HEK293 (cell line): ENCODE measurements at regions not wholly inside any gene's neighbourhood (a gene's known extent, or its start where the extent isn't known, plus 50 kb on each side); places are given as distances from the start of the nearest gene placed in this dataset.

ENCODE experiments used
- CTCF ChIA-PET: fragments of 350-600 bp; formaldehyde crosslinking; extraction: SDS; loops from one replicate; lab custom pipeline; 2021; ENCODE audit warnings: antibody characterized with exemption; lab: Yijun Ruan, JAX
- POLR2A ChIA-PET: fragments of 300-600 bp; formaldehyde crosslinking; extraction: SDS; loops from one replicate; lab custom pipeline; 2020; ENCODE audit warnings: antibody characterized with exemption, inconsistent platforms; lab: Yijun Ruan, JAX
- H3K27ac ChIP-seq: fragments of 200-500 bp; sonication (Bioruptor generic); 2 replicates; pipeline ENCODE4 v1.5.1; 2014; ENCODE audit warnings: low read depth, low read length, control low read depth, inconsistent platforms; ENCODE audit errors: extremely low read depth
- H3K36me3 ChIP-seq, 2 experiments: fragments of 200-500 bp in 1 of 2; sonication (Bioruptor generic) in 1 of 2; 1 replicate in 1 of 2; 2 replicates in 1 of 2; pipeline ENCODE4 v1.5.1; 2014 to 2017; ENCODE audit warnings: inconsistent platforms in 2 of 2, low read length in 2 of 2; ENCODE audit not compliant: control insufficient read depth in 2 of 2, insufficient read depth in 1 of 2
- H3K4me1 ChIP-seq: fragments of 200-500 bp; sonication (Bioruptor generic); 2 replicates; pipeline ENCODE4 v1.5.1; 2014; ENCODE audit warnings: mild to moderate bottlenecking, low read length, inconsistent platforms; ENCODE audit not compliant: control insufficient read depth, insufficient read depth
- H3K4me3 ChIP-seq: 2 replicates; pipeline ENCODE4 v1.5.1; 2011; ENCODE audit warnings: low read depth, mild to moderate bottlenecking, control low read depth, low read length, moderate library complexity
- H3K9me3 ChIP-seq: fragments of 200-500 bp; sonication (Bioruptor generic); 2 replicates; pipeline ENCODE4 v1.5.1; 2014; ENCODE audit warnings: low read depth, low read length, inconsistent platforms; ENCODE audit not compliant: control insufficient read depth, insufficient read depth
- HOXD13 ChIP-seq: sonication (generic); formaldehyde crosslinking; IDR thresholded peaks from 2 replicates; pipeline ENCODE4 v1.8.0; 2022; ENCODE audit warnings: missing genetic modification reagents, borderline replicate concordance
- IKZF3 ChIP-seq: fragments of 450-650 bp; IDR thresholded peaks from 2 replicates; pipeline ENCODE4 v1.5.0; 2018; ENCODE audit warnings: missing biosample characterization, mild to moderate bottlenecking, missing genetic modification characterization, moderate library complexity
- MEIS1 ChIP-seq: sonication (generic); formaldehyde crosslinking; IDR thresholded peaks from 2 replicates; pipeline ENCODE4 v1.8.1; 2022; ENCODE audit warnings: missing genetic modification reagents, mild to moderate bottlenecking, borderline replicate concordance
- PRDM2 ChIP-seq: fragments of 450-650 bp; formaldehyde crosslinking; IDR thresholded peaks from 2 replicates; pipeline ENCODE4 v1.5.1; 2016; ENCODE audit warnings: missing biosample characterization, missing genetic modification characterization, borderline replicate concordance
- ZNF266 ChIP-seq: fragments of 450-650 bp; formaldehyde crosslinking; IDR thresholded peaks from 2 replicates; pipeline ENCODE4 v1.5.1; 2016; ENCODE audit warnings: missing biosample characterization, missing genetic modification characterization, low read depth
- ZNF311 ChIP-seq: fragments of 450-650 bp; formaldehyde crosslinking; IDR thresholded peaks from 2 replicates; pipeline ENCODE4 v1.5.1; 2017; ENCODE audit warnings: missing biosample characterization, missing genetic modification characterization, borderline replicate concordance
- ZNF362 ChIP-seq: fragments of 450-650 bp; formaldehyde crosslinking; IDR thresholded peaks from 2 replicates; pipeline ENCODE4 v1.5.1; 2016; ENCODE audit warnings: missing biosample characterization, missing genetic modification characterization
- ZNF514 ChIP-seq: fragments of 450-650 bp; formaldehyde crosslinking; IDR thresholded peaks from 2 replicates; pipeline ENCODE4 v1.5.1; 2016; ENCODE audit warnings: missing biosample characterization, missing genetic modification characterization
- ZNF521 ChIP-seq: fragments of 450-650 bp; formaldehyde crosslinking; IDR thresholded peaks from 2 replicates; pipeline ENCODE4 v1.5.1; 2017; ENCODE audit warnings: missing biosample characterization, mild to moderate bottlenecking, missing genetic modification characterization
- ZNF654 ChIP-seq: fragments of 450-650 bp; formaldehyde crosslinking; IDR thresholded peaks from 2 replicates; pipeline ENCODE4 v1.5.1; 2016; ENCODE audit warnings: low read depth, missing biosample characterization, missing genetic modification characterization
- TF ChIP-seq, protein P1 (sequence below): fragments of 450-650 bp; formaldehyde crosslinking; IDR thresholded peaks from 2 replicates; pipeline ENCODE4 v1.5.1; 2016; ENCODE audit warnings: missing biosample characterization, missing genetic modification characterization, low read depth
- TF ChIP-seq, protein P2 (sequence below): fragments of 450-650 bp; formaldehyde crosslinking; IDR thresholded peaks from 2 replicates; pipeline ENCODE4 v1.5.1; 2016; ENCODE audit warnings: missing biosample characterization, missing genetic modification characterization

- TF ChIP-seq PRDM2 (tag by site-specific recombination) (no peak), ZNF362 (tag by site-specific recombination) (no peak), HOXD13 (CRISPR knock-in tag) (no peak), ZNF266 (tag by site-specific recombination) (no peak)
Observed at GRCh38 chr3:165897137-165897536, 59.9 kb upstream of the BCHE start (continued).

- H3K27ac ChIP-seq, result no peak overlapping the region
- H3K36me3 ChIP-seq, result no peaks in the 10 kb centered on the region
- ChIA-PET POLR2A (no interaction called here), CTCF (interaction anchor here (0.5 to 1.9 kb wide), 4 partner anchors 12 to 1454 kb away, joined by 3 to 5 read pairs (median 4); no protein-coding TSS in a partner anchor)
- TF ChIP-seq IKZF3 (no peak), ZNF311 (no peak), ZNF514 (tag by site-specific recombination) (no peak), ZNF521 (no peak), ZNF654 (tag by site-specific recombination) (peak; percentile 40), MEIS1 (CRISPR knock-in tag) (no peak)
- TF ChIP-seq, protein P1, sequence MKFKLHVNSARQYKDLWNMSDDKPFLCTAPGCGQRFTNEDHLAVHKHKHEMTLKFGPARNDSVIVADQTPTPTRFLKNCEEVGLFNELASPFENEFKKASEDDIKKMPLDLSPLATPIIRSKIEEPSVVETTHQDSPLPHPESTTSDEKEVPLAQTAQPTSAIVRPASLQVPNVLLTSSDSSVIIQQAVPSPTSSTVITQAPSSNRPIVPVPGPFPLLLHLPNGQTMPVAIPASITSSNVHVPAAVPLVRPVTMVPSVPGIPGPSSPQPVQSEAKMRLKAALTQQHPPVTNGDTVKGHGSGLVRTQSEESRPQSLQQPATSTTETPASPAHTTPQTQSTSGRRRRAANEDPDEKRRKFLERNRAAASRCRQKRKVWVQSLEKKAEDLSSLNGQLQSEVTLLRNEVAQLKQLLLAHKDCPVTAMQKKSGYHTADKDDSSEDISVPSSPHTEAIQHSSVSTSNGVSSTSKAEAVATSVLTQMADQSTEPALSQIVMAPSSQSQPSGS (tag by site-specific recombination), result no peak
- TF ChIP-seq, protein P2, sequence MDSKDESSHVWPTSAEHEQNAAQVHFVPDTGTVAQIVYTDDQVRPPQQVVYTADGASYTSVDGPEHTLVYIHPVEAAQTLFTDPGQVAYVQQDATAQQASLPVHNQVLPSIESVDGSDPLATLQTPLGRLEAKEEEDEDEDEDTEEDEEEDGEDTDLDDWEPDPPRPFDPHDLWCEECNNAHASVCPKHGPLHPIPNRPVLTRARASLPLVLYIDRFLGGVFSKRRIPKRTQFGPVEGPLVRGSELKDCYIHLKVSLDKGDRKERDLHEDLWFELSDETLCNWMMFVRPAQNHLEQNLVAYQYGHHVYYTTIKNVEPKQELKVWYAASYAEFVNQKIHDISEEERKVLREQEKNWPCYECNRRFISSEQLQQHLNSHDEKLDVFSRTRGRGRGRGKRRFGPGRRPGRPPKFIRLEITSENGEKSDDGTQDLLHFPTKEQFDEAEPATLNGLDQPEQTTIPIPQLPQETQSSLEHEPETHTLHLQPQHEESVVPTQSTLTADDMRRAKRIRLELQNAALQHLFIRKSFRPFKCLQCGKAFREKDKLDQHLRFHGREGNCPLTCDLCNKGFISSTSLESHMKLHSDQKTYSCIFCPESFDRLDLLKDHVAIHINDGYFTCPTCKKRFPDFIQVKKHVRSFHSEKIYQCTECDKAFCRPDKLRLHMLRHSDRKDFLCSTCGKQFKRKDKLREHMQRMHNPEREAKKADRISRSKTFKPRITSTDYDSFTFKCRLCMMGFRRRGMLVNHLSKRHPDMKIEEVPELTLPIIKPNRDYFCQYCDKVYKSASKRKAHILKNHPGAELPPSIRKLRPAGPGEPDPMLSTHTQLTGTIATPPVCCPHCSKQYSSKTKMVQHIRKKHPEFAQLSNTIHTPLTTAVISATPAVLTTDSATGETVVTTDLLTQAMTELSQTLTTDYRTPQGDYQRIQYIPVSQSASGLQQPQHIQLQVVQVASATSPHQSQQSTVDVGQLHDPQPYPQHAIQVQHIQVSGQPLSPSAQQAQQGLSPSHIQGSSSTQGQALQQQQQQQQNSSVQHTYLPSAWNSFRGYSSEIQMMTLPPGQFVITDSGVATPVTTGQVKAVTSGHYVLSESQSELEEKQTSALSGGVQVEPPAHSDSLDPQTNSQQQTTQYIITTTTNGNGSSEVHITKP, result no peak
- H3K4me3 ChIP-seq, result no peak overlapping the region
- no peaks in the 10 kb centered on the region for H3K4me1 ChIP-seq
- H3K9me3 ChIP-seq, result no peaks in the 10 kb centered on the region
Observed at GRCh38 chr3:165895919-165896318, 58.7 kb upstream of the BCHE start.
